Hepatocyte (in vitro differentiated cells): ENCODE measurements at regions not wholly inside any gene's neighbourhood (a gene's known extent, or its start where the extent isn't known, plus 50 kb on each side); places are given as distances from the start of the nearest gene placed in this dataset.

Source experiments
- DNase-seq: peaks from one replicate; pipeline ENCODE4 v3.0.0-alpha.2; 2016; ENCODE audit warnings: low spot score
- H2AFZ ChIP-seq: fragments of 200-600 bp; sonication (generic); 2 replicates; pipeline ENCODE4 v1.6.0; 2016; ENCODE audit warnings: antibody characterized with exemption, mild to moderate bottlenecking
- H3K27ac ChIP-seq: fragments of 200-600 bp; sonication (generic); 2 replicates; pipeline ENCODE4 v1.5.1; 2016; ENCODE audit warnings: mild to moderate bottlenecking
- H3K27me3 ChIP-seq: fragments of 200-600 bp; sonication (generic); 2 replicates; pipeline ENCODE4 v1.6.1; 2016
- H3K36me3 ChIP-seq: fragments of 200-600 bp; sonication (generic); replicated peaks from 2 replicates; pipeline ENCODE4 v1.5.1; 2016; ENCODE audit warnings: low read depth; ENCODE audit not compliant: insufficient read depth
- H3K4me1 ChIP-seq: fragments of 200-600 bp; sonication (generic); 2 replicates; pipeline ENCODE4 v1.5.1; 2016; ENCODE audit warnings: mild to moderate bottlenecking, moderate library complexity; ENCODE audit not compliant: insufficient read depth
- H3K4me2 ChIP-seq: fragments of 200-600 bp; sonication (generic); 2 replicates; pipeline ENCODE4 v1.6.0; 2016
- H3K4me3 ChIP-seq: fragments of 200-600 bp; sonication (generic); 2 replicates; pipeline ENCODE4 v1.5.1; 2016; ENCODE audit warnings: mild to moderate bottlenecking
- H3K79me2 ChIP-seq: fragments of 200-600 bp; sonication (generic); 2 replicates; pipeline ENCODE4 v1.6.0; 2017; ENCODE audit warnings: mild to moderate bottlenecking
- H3K9me2 ChIP-seq: fragments of 200-600 bp; sonication (generic); replicated peaks from 2 replicates; pipeline ENCODE4 v1.6.0; 2017; ENCODE audit warnings: mild to moderate bottlenecking; ENCODE audit not compliant: insufficient read depth
- H3K9me3 ChIP-seq: fragments of 200-600 bp; sonication (generic); 2 replicates; pipeline ENCODE4 v1.5.1; 2016; ENCODE audit warnings: low read depth, mild to moderate bottlenecking
- H4K20me1 ChIP-seq: fragments of 200-600 bp; sonication (generic); 2 replicates; pipeline ENCODE4 v1.6.0; 2016; ENCODE audit warnings: mild to moderate bottlenecking; ENCODE audit not compliant: insufficient read depth, poor library complexity, severe bottlenecking
- CTCF ChIP-seq: fragments of 200-600 bp; sonication (generic); IDR thresholded peaks from 2 replicates; pipeline ENCODE4 v1.5.1; 2016; ENCODE audit warnings: antibody characterized with exemption, mild to moderate bottlenecking; ENCODE audit not compliant: poor library complexity
- EZH2 ChIP-seq: fragments of 200-600 bp; sonication (generic); IDR thresholded peaks from 2 replicates; pipeline ENCODE4 v1.6.1; 2016; ENCODE audit warnings: antibody characterized with exemption, mild to moderate bottlenecking, borderline replicate concordance
- EZH2phosphoT487 ChIP-seq: fragments of 200-600 bp; sonication (generic); IDR thresholded peaks from one replicate; pipeline ENCODE4 v1.6.1; 2018; ENCODE audit warnings: antibody characterized with exemption, mild to moderate bottlenecking, low read depth, moderate library complexity; ENCODE audit not compliant: unreplicated experiment, severe bottlenecking
- WGBS: methylation state at CpG from one replicate; pipeline ENCODE4 v1.1.6; 2016; ENCODE audit warnings: low lambda C conversion rate; ENCODE audit errors: missing lambda C conversion rate; 5-methylcytosine and 5-hydroxymethylcytosine counted together

GRCh38 chr3:87968668-87969067 is 90.1 kb downstream of the CGGBP1 start:
- Histone ChIP-seq H3K4me3 (no peak overlapping the region), H3K79me2 (no peaks in the 10 kb centered on the region), H3K4me1 (no peaks in the 10 kb centered on the region), H3K36me3 (no peaks in the 10 kb centered on the region), H3K4me2 (no peak overlapping the region), H3K27me3 (no peaks in the 10 kb centered on the region), H3K9me2 (no peaks in the 10 kb centered on the region), H3K9me3 (no peaks in the 10 kb centered on the region), H3K27ac (no peak overlapping the region), H4K20me1 (no peaks in the 10 kb centered on the region), H2AFZ (no peak overlapping the region)
- no peak for DNase-seq
- TF ChIP-seq CTCF (no peak), EZH2phosphoT487 (no peak), EZH2 (no peak)
- 84% methylated on average over 5 of the region's 5 CpGs for WGBS

- no peaks in the 10 kb centered on the region for H4K20me1 ChIP-seq
- no peak overlapping the region for H3K4me3 ChIP-seq
- H3K9me2 ChIP-seq = no peaks in the 10 kb centered on the region
- TF ChIP-seq EZH2 (no peak), CTCF (no peak), EZH2phosphoT487 (no peak)
- 43% methylated on average over 1 of the region's 1 CpG for WGBS
- no peaks in the 10 kb centered on the region for H3K27me3 ChIP-seq
- no peaks in the 10 kb centered on the region for H3K9me3 ChIP-seq
- no peaks in the 10 kb centered on the region for H3K4me1 ChIP-seq
- no peaks in the 10 kb centered on the region for H3K36me3 ChIP-seq
- no peaks in the 10 kb centered on the region for H3K79me2 ChIP-seq
- DNase-seq = no peak
- no peak overlapping the region for H2AFZ ChIP-seq
- no peak overlapping the region for H3K27ac ChIP-seq
- H3K4me2 ChIP-seq = no peak overlapping the region
These were observed 100.5 kb downstream of the CGGBP1 start for GRCh38 chr3:87958289-87958688.

DNA sequence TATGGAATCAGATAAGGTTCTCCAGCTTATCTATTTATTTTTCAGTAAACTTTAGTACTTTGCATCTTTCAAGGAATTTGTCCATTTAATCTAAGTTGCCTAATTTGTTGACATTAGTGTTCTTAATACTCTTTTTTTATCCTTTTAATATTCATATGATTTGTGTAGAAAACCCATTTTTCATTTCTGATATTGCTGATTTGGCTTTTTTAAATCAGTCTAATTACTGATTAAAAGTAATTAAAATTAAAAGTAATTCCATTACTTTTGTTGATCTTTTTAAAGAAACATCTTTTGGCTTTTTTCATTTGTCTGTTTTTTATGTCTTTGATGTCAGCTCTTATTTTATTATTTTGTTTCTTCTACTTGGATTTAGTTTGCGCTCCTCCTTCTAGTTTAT is 101.2 kb downstream of the CGGBP1 start:
- Histone ChIP-seq H3K79me2 (no peaks in the 10 kb centered on the region), H3K27me3 (no peaks in the 10 kb centered on the region), H3K4me3 (no peak overlapping the region), H2AFZ (no peak overlapping the region), H3K27ac (no peak overlapping the region), H3K4me1 (no peaks in the 10 kb centered on the region), H3K4me2 (no peak overlapping the region), H4K20me1 (no peaks in the 10 kb centered on the region), H3K9me2 (no peaks in the 10 kb centered on the region), H3K36me3 (no peaks in the 10 kb centered on the region), H3K9me3 (no peaks in the 10 kb centered on the region)
- WGBS = 97% methylated on average over 1 of the region's 1 CpG
- no peak for DNase-seq
- no peak for TF ChIP-seq CTCF
- TF ChIP-seq EZH2phosphoT487 = no peak
- no peak for TF ChIP-seq EZH2

GRCh38 chr3:87949879-87950208 is 109.0 kb downstream of the CGGBP1 start:
- H3K4me3 ChIP-seq = no peak overlapping the region
- no peak overlapping the region for H2AFZ ChIP-seq
- TF ChIP-seq EZH2 (no peak), EZH2phosphoT487 (no peak), CTCF (no peak)
- no peak for DNase-seq
- no peak overlapping the region for H3K4me2 ChIP-seq
- no peaks in the 10 kb centered on the region for H3K9me2 ChIP-seq
- 76% methylated on average over 1 of the region's 1 CpG for WGBS
- H3K4me1 ChIP-seq = no peaks in the 10 kb centered on the region
- no peaks in the 10 kb centered on the region for H3K36me3 ChIP-seq
- H3K79me2 ChIP-seq = no peaks in the 10 kb centered on the region
- H4K20me1 ChIP-seq = no peaks in the 10 kb centered on the region
- no peak overlapping the region for H3K27ac ChIP-seq
- H3K27me3 ChIP-seq = no peaks in the 10 kb centered on the region
- no peaks in the 10 kb centered on the region for H3K9me3 ChIP-seq
